GM12878 (cell line): ENCODE measurements at regions not wholly inside any gene's neighbourhood (a gene's known extent, or its start where the extent isn't known, plus 50 kb on each side); places are given as distances from the start of the nearest gene placed in this dataset.

Experiments
- EP300 ChIP-seq, 2 experiments: fragments of 150-350 bp in 1 of 2; IDR thresholded peaks; 2 replicates each; pipeline ENCODE4 v1.6.1; 2011 to 2012; ENCODE audit warnings: low read depth in 2 of 2, low read length in 2 of 2, borderline replicate concordance in 1 of 2, improper control_type of control experiment in 1 of 2, inconsistent platforms in 1 of 2; ENCODE audit not compliant: control insufficient read depth in 1 of 2
- EZH2 ChIP-seq: IDR thresholded peaks from 2 replicates; pipeline ENCODE4 v1.6.1; 2012; ENCODE audit warnings: low read depth, mild to moderate bottlenecking, control low read depth, inconsistent platforms, low read length, borderline replicate concordance; ENCODE audit not compliant: control insufficient read depth
- JUND ChIP-seq: IDR thresholded peaks from 2 replicates; pipeline ENCODE4 v1.6.1; 2012; ENCODE audit warnings: low read depth, mild to moderate bottlenecking, low read length, improper control_type of control experiment, moderate library complexity
- MAX ChIP-seq: IDR thresholded peaks from 2 replicates; pipeline ENCODE4 v1.6.1; 2012; ENCODE audit warnings: low read depth, low read length, improper control_type of control experiment
- POLR2A ChIP-seq: IDR thresholded peaks from 2 replicates; pipeline ENCODE4 v1.6.1; 2011; ENCODE audit warnings: low read depth, mild to moderate bottlenecking, low read length
- TCF3 ChIP-seq: IDR thresholded peaks from 2 replicates; pipeline ENCODE4 v1.6.1; 2012; ENCODE audit warnings: low read depth, mild to moderate bottlenecking, low read length, borderline replicate concordance; ENCODE audit not compliant: insufficient read depth

GRCh38 chr9:87359264-87359663 lies 138.4 kb upstream of the DAPK1 start:
- no peak for TF ChIP-seq POLR2A
- no peak for TF ChIP-seq EZH2
- TF ChIP-seq EP300 (IDR thresholded peaks at IDR 0.05; ENCODE audit: borderline replicate concordance in 1 of 2, control insufficient read depth in 1 of 2, low read depth in 2 of 2, low read length in 2 of 2), result no peak
- no peak for TF ChIP-seq JUND
- TF ChIP-seq TCF3, result no peak
- TF ChIP-seq MAX, result no peak
